HepG2 (cell line): ENCODE measurements at regions not wholly inside any gene's neighbourhood (a gene's known extent, or its start where the extent isn't known, plus 50 kb on each side); places are given as distances from the start of the nearest gene placed in this dataset.

Source experiments
- EP300 ChIP-seq, 3 experiments: sonication (generic) in 1 of 3; formaldehyde crosslinking in 1 of 3; IDR thresholded peaks; 2 replicates each; pipeline versions ENCODE4 v1.5.1 to v1.6.1; 2011 to 2020; ENCODE audit warnings: low read depth in 2 of 3, low read length in 2 of 3, borderline replicate concordance in 1 of 3, improper control_type of control experiment in 1 of 3, mild to moderate bottlenecking in 1 of 3, missing genetic modification reagents in 1 of 3, moderate library complexity in 1 of 3
- GABPB1 ChIP-seq: IDR thresholded peaks from 2 replicates; pipeline ENCODE4 v1.6.1; 2016; ENCODE audit warnings: mild to moderate bottlenecking, missing genetic modification reagents, moderate library complexity, missing compliant biosample characterization
- HNF1A ChIP-seq, 2 experiments: sonication (generic) in 1 of 2; formaldehyde crosslinking in 1 of 2; IDR thresholded peaks; 2 replicates each; pipeline versions ENCODE4 v1.4.0 to v1.6.1; 2016 to 2020; ENCODE audit warnings: borderline replicate concordance in 1 of 2, low read depth in 1 of 2, mild to moderate bottlenecking in 1 of 2, missing genetic modification reagents in 1 of 2
- IKZF5 ChIP-seq: IDR thresholded peaks from 2 replicates; pipeline ENCODE4 v1.6.1; 2018; ENCODE audit warnings: missing genetic modification reagents, mild to moderate bottlenecking, missing compliant biosample characterization
- KLF11 ChIP-seq: IDR thresholded peaks from 2 replicates; pipeline ENCODE4 v1.6.1; 2016; ENCODE audit warnings: missing compliant biosample characterization
- PBX2 ChIP-seq: IDR thresholded peaks from 2 replicates; pipeline ENCODE4 v1.6.1; 2016; ENCODE audit warnings: control low read depth
- RCOR2 ChIP-seq: IDR thresholded peaks from 2 replicates; pipeline ENCODE4 v1.6.1; 2016; ENCODE audit warnings: missing biosample characterization, missing genetic modification reagents
- SOX6 ChIP-seq, 2 experiments: fragments of 450-650 bp in 1 of 2; sonication (generic) in 1 of 2; formaldehyde crosslinking in 1 of 2; IDR thresholded peaks; 2 replicates each; pipeline versions ENCODE4 v1.4.0 to v1.6.1; 2017 to 2020; ENCODE audit warnings: antibody characterized with exemption in 1 of 2, mild to moderate bottlenecking in 1 of 2, missing genetic modification reagents in 1 of 2
- SP2 ChIP-seq: sonication (generic); formaldehyde crosslinking; IDR thresholded peaks from 2 replicates; pipeline ENCODE4 v1.5.1; 2020; ENCODE audit warnings: mild to moderate bottlenecking, missing genetic modification reagents
- SPEN ChIP-seq: sonication (generic); formaldehyde crosslinking; IDR thresholded peaks from 2 replicates; pipeline ENCODE4 v1.5.1; 2020; ENCODE audit warnings: low read depth, mild to moderate bottlenecking, missing genetic modification reagents
- TCF7 ChIP-seq: sonication (generic); IDR thresholded peaks from 2 replicates; pipeline ENCODE4 v1.6.1; 2016; ENCODE audit warnings: antibody characterized with exemption, low read depth
- ZNF282 ChIP-seq: fragments of 450-650 bp; IDR thresholded peaks from 2 replicates; pipeline ENCODE4 v1.6.1; 2018; ENCODE audit not compliant: partially characterized antibody
- ZNF724P ChIP-seq: sonication (generic); formaldehyde crosslinking; IDR thresholded peaks from 2 replicates; pipeline ENCODE4 v1.8.0; 2022; ENCODE audit warnings: missing genetic modification reagents, borderline replicate concordance
- ZNF788 ChIP-seq: sonication (generic); formaldehyde crosslinking; IDR thresholded peaks from 2 replicates; pipeline ENCODE4 v1.5.0; 2020; ENCODE audit warnings: mild to moderate bottlenecking, missing genetic modification reagents, borderline replicate concordance
- TF ChIP-seq, protein P1 (sequence below): sonication (generic); formaldehyde crosslinking; IDR thresholded peaks from 2 replicates; pipeline ENCODE4 v1.9.0; 2022; ENCODE audit warnings: missing genetic modification reagents, mild to moderate bottlenecking, borderline replicate concordance
- TF ChIP-seq, protein P2 (sequence below): sonication (generic); formaldehyde crosslinking; IDR thresholded peaks from 2 replicates; pipeline ENCODE4 v1.8.0; 2022; ENCODE audit warnings: mild to moderate bottlenecking, missing genetic modification reagents; ENCODE audit not compliant: insufficient replicate concordance
- TF ChIP-seq, protein P3 (sequence below): sonication (generic); formaldehyde crosslinking; IDR thresholded peaks from 2 replicates; pipeline ENCODE4 v1.8.1; 2023; ENCODE audit warnings: mild to moderate bottlenecking, missing genetic modification reagents, borderline replicate concordance

GRCh38 chr2:106332054-106332453 lies 136.2 kb downstream of the RGPD3 start (continued):
- TF ChIP-seq TCF7 (no peak), SPEN (CRISPR knock-in tag) (peak; percentile 57; the same call in 1 of the 2 replicates), ZNF282 (no peak), HNF1A (IDR thresholded peaks at IDR 0.05; ENCODE audit: low read depth) (no peak), HNF1A (CRISPR knock-in tag; IDR thresholded peaks at IDR 0.05; ENCODE audit: borderline replicate concordance) (peak; percentile 57; the same call in 1 of the 2 replicates), IKZF5 (CRISPR knock-in tag) (peak; percentile 83; the same call in 1 of the 2 replicates), SOX6 (IDR thresholded peaks at IDR 0.05) (no peak), SOX6 (CRISPR knock-in tag; IDR thresholded peaks at IDR 0.05) (peak; percentile 75), ZNF724P (CRISPR knock-in tag) (0 out of 2 replicates have a peak, but pooled peaks have one; percentile 47), GABPB1 (CRISPR knock-in tag) (peak; percentile 78), ZNF788 (CRISPR knock-in tag) (peak; percentile 43; the same call in 1 of the 2 replicates), PBX2 (CRISPR knock-in tag) (peak; percentile 56), RCOR2 (CRISPR knock-in tag) (peak; percentile 55; the same call in 1 of the 2 replicates), SP2 (no peak), EP300 (IDR thresholded peaks at IDR 0.05; ENCODE audit: low read depth in 2 of 2, low read length in 2 of 2) (peak in 1 of 2 experiments; percentile 38; a peak in 1 of 4 replicates), EP300 (CRISPR knock-in tag; IDR thresholded peaks at IDR 0.05; ENCODE audit: borderline replicate concordance) (0 out of 2 replicates have a peak, but pooled peaks have one; percentile 14), KLF11 (CRISPR knock-in tag) (no peak; the same call in 1 of the 2 replicates)
- TF ChIP-seq, protein P1, sequence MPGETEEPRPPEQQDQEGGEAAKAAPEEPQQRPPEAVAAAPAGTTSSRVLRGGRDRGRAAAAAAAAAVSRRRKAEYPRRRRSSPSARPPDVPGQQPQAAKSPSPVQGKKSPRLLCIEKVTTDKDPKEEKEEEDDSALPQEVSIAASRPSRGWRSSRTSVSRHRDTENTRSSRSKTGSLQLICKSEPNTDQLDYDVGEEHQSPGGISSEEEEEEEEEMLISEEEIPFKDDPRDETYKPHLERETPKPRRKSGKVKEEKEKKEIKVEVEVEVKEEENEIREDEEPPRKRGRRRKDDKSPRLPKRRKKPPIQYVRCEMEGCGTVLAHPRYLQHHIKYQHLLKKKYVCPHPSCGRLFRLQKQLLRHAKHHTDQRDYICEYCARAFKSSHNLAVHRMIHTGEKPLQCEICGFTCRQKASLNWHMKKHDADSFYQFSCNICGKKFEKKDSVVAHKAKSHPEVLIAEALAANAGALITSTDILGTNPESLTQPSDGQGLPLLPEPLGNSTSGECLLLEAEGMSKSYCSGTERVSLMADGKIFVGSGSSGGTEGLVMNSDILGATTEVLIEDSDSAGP (CRISPR knock-in tag) = no peak
- TF ChIP-seq, protein P2, sequence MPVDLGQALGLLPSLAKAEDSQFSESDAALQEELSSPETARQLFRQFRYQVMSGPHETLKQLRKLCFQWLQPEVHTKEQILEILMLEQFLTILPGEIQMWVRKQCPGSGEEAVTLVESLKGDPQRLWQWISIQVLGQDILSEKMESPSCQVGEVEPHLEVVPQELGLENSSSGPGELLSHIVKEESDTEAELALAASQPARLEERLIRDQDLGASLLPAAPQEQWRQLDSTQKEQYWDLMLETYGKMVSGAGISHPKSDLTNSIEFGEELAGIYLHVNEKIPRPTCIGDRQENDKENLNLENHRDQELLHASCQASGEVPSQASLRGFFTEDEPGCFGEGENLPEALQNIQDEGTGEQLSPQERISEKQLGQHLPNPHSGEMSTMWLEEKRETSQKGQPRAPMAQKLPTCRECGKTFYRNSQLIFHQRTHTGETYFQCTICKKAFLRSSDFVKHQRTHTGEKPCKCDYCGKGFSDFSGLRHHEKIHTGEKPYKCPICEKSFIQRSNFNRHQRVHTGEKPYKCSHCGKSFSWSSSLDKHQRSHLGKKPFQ = peak; percentile 73
- TF ChIP-seq, protein P3, sequence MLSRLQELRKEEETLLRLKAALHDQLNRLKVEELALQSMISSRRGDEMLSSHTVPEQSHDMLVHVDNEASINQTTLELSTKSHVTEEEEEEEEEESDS (CRISPR knock-in tag) = no peak
